ENCODE measurements at regions not wholly inside any gene's neighbourhood (a gene's known extent, or its start where the extent isn't known, plus 50 kb on each side); places are given as distances from the start of the nearest gene placed in this dataset.

- H3K4me3 Mint-ChIP-seq = no peak overlapping the region
- no peaks in the 10 kb centered on the region for H3K4me1 Mint-ChIP-seq (ENCODE audit: low read depth)
- POLR2A ChIA-PET = no interaction called here
- CTCF ChIA-PET = no interaction called here
- H3K27me3 Mint-ChIP-seq = peaks cover 3% of the 10 kb centered on the region
- no peak overlapping the region for H3K27ac Mint-ChIP-seq
- H3K36me3 Mint-ChIP-seq = no peaks in the 10 kb centered on the region
- intact Hi-C loops (cut with micrococcal nuclease) = no loop called here
- DNase-seq = no peak
- H3K9me3 Mint-ChIP-seq = no peaks in the 10 kb centered on the region
These were observed 182.7 kb downstream of the PPARGC1A start for GRCh38 chr4:23706972-23707651.

GRCh38 chr4:23700197-23700596 is 189.7 kb downstream of the PPARGC1A start:
- Mint-ChIP-seq H3K27me3 (peaks cover 3% of the 10 kb centered on the region), H3K4me3 (no peak overlapping the region), H3K27ac (no peak overlapping the region), H3K36me3 (no peaks in the 10 kb centered on the region), H3K4me1 (ENCODE audit: low read depth) (no peaks in the 10 kb centered on the region), H3K9me3 (no peaks in the 10 kb centered on the region)
- CTCF ChIA-PET = no interaction called here
- intact Hi-C loops (cut with micrococcal nuclease) = no loop called here
- DNase-seq = no peak
- POLR2A ChIA-PET = no interaction called here

GRCh38 chr4:23697722-23698121 is 192.1 kb downstream of the PPARGC1A start:
- Mint-ChIP-seq H3K27me3 (no peaks in the 10 kb centered on the region), H3K27ac (no peak overlapping the region), H3K4me3 (no peak overlapping the region), H3K36me3 (no peaks in the 10 kb centered on the region), H3K4me1 (ENCODE audit: low read depth) (no peaks in the 10 kb centered on the region), H3K9me3 (no peaks in the 10 kb centered on the region)
- CTCF ChIA-PET = no interaction called here
- DNase-seq = no peak
- intact Hi-C loops (cut with micrococcal nuclease) = no loop called here
- POLR2A ChIA-PET = no interaction called here

- intact Hi-C loops (cut with micrococcal nuclease) = no loop called here
- POLR2A ChIA-PET = no interaction called here
- H3K36me3 Mint-ChIP-seq = no peaks in the 10 kb centered on the region
- H3K27ac Mint-ChIP-seq = no peak overlapping the region
- CTCF ChIA-PET = no interaction called here
- DNase-seq = no peak
- H3K9me3 Mint-ChIP-seq = no peaks in the 10 kb centered on the region
- no peaks in the 10 kb centered on the region for H3K27me3 Mint-ChIP-seq
- no peak overlapping the region for H3K4me3 Mint-ChIP-seq
- H3K4me1 Mint-ChIP-seq (ENCODE audit: low read depth) = no peaks in the 10 kb centered on the region
These were observed 192.8 kb downstream of the PPARGC1A start for GRCh38 chr4:23697001-23697528.

- ChIA-PET POLR2A (no interaction called here), CTCF (no interaction called here)
- no peak overlapping the region for H3K27ac Mint-ChIP-seq
- H3K4me3 Mint-ChIP-seq = no peak overlapping the region
- no peak for DNase-seq
- intact Hi-C loops (cut with micrococcal nuclease) = no loop called here
- H3K27me3 Mint-ChIP-seq = no peaks in the 10 kb centered on the region
- no peaks in the 10 kb centered on the region for H3K36me3 Mint-ChIP-seq
- H3K9me3 Mint-ChIP-seq = peaks cover 13% of the 10 kb centered on the region
- no peaks in the 10 kb centered on the region for H3K4me1 Mint-ChIP-seq (ENCODE audit: low read depth)
These were observed 203.5 kb downstream of the PPARGC1A start for GRCh38 chr4:23686169-23686897.

- DNase-seq = no peak
These were observed 204.4 kb downstream of the PPARGC1A start for GRCh38 chr4:23685471-23685870.

GRCh38 chr4:23680671-23681518 is 209.0 kb downstream of the PPARGC1A start:
- no peaks in the 10 kb centered on the region for H3K4me1 Mint-ChIP-seq (ENCODE audit: low read depth)
- H3K27me3 Mint-ChIP-seq = no peaks in the 10 kb centered on the region
- POLR2A ChIA-PET = no interaction called here
- H3K4me3 Mint-ChIP-seq = no peak overlapping the region
- no peak overlapping the region for H3K27ac Mint-ChIP-seq
- no peaks in the 10 kb centered on the region for H3K9me3 Mint-ChIP-seq
- intact Hi-C loops (cut with micrococcal nuclease) = no loop called here
- H3K36me3 Mint-ChIP-seq = no peaks in the 10 kb centered on the region
- CTCF ChIA-PET = no interaction called here
- no peak for DNase-seq

More at GRCh38 chr4:23685471-23685870, 204.4 kb downstream of the PPARGC1A start:
- Mint-ChIP-seq H3K9me3 (peaks cover 9% of the 10 kb centered on the region), H3K4me3 (no peak overlapping the region), H3K36me3 (no peaks in the 10 kb centered on the region), H3K27me3 (no peaks in the 10 kb centered on the region), H3K27ac (no peak overlapping the region), H3K4me1 (ENCODE audit: low read depth) (no peaks in the 10 kb centered on the region)
- ChIA-PET POLR2A (no interaction called here), CTCF (no interaction called here)
- intact Hi-C loops (cut with micrococcal nuclease) = no loop called here

GRCh38 chr4:23674694-23675093 is 215.2 kb downstream of the PPARGC1A start:
- no peak overlapping the region for H3K4me3 Mint-ChIP-seq
- H3K4me1 Mint-ChIP-seq (ENCODE audit: low read depth) = no peaks in the 10 kb centered on the region
- H3K36me3 Mint-ChIP-seq = no peaks in the 10 kb centered on the region
- H3K27me3 Mint-ChIP-seq = no peaks in the 10 kb centered on the region
- intact Hi-C loops (cut with micrococcal nuclease) = no loop called here
- ChIA-PET POLR2A (no interaction called here), CTCF (no interaction called here)
- no peak for DNase-seq
- no peak overlapping the region for H3K27ac Mint-ChIP-seq
- H3K9me3 Mint-ChIP-seq = no peaks in the 10 kb centered on the region

- H3K4me1 Mint-ChIP-seq (ENCODE audit: low read depth) = no peaks in the 10 kb centered on the region
- no peak for DNase-seq
- no peaks in the 10 kb centered on the region for H3K36me3 Mint-ChIP-seq
- CTCF ChIA-PET = no interaction called here
- H3K9me3 Mint-ChIP-seq = peaks cover 2% of the 10 kb centered on the region
- intact Hi-C loops (cut with micrococcal nuclease) = no loop called here
- no peak overlapping the region for H3K4me3 Mint-ChIP-seq
- POLR2A ChIA-PET = no interaction called here
- no peaks in the 10 kb centered on the region for H3K27me3 Mint-ChIP-seq
- no peak overlapping the region for H3K27ac Mint-ChIP-seq
These were observed 222.2 kb downstream of the PPARGC1A start for GRCh38 chr4:23667659-23668058.

GRCh38 chr4:23660865-23661264 is 229.0 kb downstream of the PPARGC1A start:
- Mint-ChIP-seq H3K4me1 (ENCODE audit: low read depth) (no peaks in the 10 kb centered on the region), H3K36me3 (no peaks in the 10 kb centered on the region), H3K27me3 (no peaks in the 10 kb centered on the region), H3K9me3 (peaks cover 4% of the 10 kb centered on the region), H3K27ac (no peak overlapping the region), H3K4me3 (no peak overlapping the region)
- intact Hi-C loops (cut with micrococcal nuclease) = no loop called here
- DNase-seq = no peak
- POLR2A ChIA-PET = no interaction called here
- CTCF ChIA-PET = no interaction called here

GRCh38 chr4:23654791-23655190 is 235.1 kb downstream of the PPARGC1A start:
- Mint-ChIP-seq H3K27me3 (no peaks in the 10 kb centered on the region), H3K36me3 (no peaks in the 10 kb centered on the region), H3K4me1 (ENCODE audit: low read depth) (no peaks in the 10 kb centered on the region), H3K9me3 (peaks cover 6% of the 10 kb centered on the region), H3K27ac (no peak overlapping the region), H3K4me3 (no peak overlapping the region)
- intact Hi-C loops (cut with micrococcal nuclease) = no loop called here
- no peak for DNase-seq
- POLR2A ChIA-PET = no interaction called here
- CTCF ChIA-PET = no interaction called here

- no peaks in the 10 kb centered on the region for H3K36me3 Mint-ChIP-seq
- no peak overlapping the region for H3K27ac Mint-ChIP-seq
- no peak overlapping the region for H3K4me3 Mint-ChIP-seq
- intact Hi-C loops (cut with micrococcal nuclease) = no loop called here
- peaks cover 2% of the 10 kb centered on the region for H3K9me3 Mint-ChIP-seq
- CTCF ChIA-PET = no interaction called here
- no peaks in the 10 kb centered on the region for H3K4me1 Mint-ChIP-seq (ENCODE audit: low read depth)
- DNase-seq = no peak
- no peaks in the 10 kb centered on the region for H3K27me3 Mint-ChIP-seq
- POLR2A ChIA-PET = no interaction called here
These were observed 240.8 kb downstream of the PPARGC1A start for GRCh38 chr4:23648854-23649596.
